ENCODE measurements at regions not wholly inside any gene's neighbourhood (a gene's known extent, or its start where the extent isn't known, plus 50 kb on each side); places are given as distances from the start of the nearest gene placed in this dataset.

- no peaks in the 10 kb centered on the region for H4K20me1 ChIP-seq (ENCODE audit: insufficient read depth, low read length)
- H3K79me2 ChIP-seq (ENCODE audit: insufficient read depth, low read length) = no peaks in the 10 kb centered on the region
- Mint-ChIP-seq H3K9me3 (ENCODE audit: unreplicated experiment) (no peaks in the 10 kb centered on the region), H3K4me3 (ENCODE audit: unreplicated experiment) (no peak overlapping the region), H3K27me3 (ENCODE audit: low read depth, unreplicated experiment) (no peaks in the 10 kb centered on the region), H3K36me3 (ENCODE audit: low read depth, unreplicated experiment) (no peaks in the 10 kb centered on the region), H3K4me1 (ENCODE audit: low read depth, unreplicated experiment) (no peaks in the 10 kb centered on the region), H3K27ac (ENCODE audit: unreplicated experiment) (no peak overlapping the region)
- no peak for FAIRE-seq
- no peaks in the 10 kb centered on the region for H3K36me3 ChIP-seq (ENCODE audit: insufficient read depth, low read length)
- no peak overlapping the region for H3K4me2 ChIP-seq (ENCODE audit: low read length)
- H3K9me3 ChIP-seq (ENCODE audit: insufficient read depth, low read depth, low read length) = no peaks in the 10 kb centered on the region
- no peak for DNase-seq (ENCODE audit: low read depth)
- no peak overlapping the region for H2AFZ ChIP-seq (ENCODE audit: low read depth, low read length)
- no peak overlapping the region for H3K9ac ChIP-seq (ENCODE audit: low read length)
- no peak overlapping the region for H3K27ac ChIP-seq (ENCODE audit: low read depth, low read length)
- H3K4me3 ChIP-seq (ENCODE audit: insufficient read depth, low read depth, low read length) = no peak overlapping the region
- TF ChIP-seq CTCF (IDR thresholded peaks at IDR 0.05; ENCODE audit: insufficient read depth, low read depth, low read length) = no peak
- TF ChIP-seq EZH2 (IDR thresholded peaks at IDR 0.05; ENCODE audit: insufficient read depth, low read length) = no peak
- H3K4me1 ChIP-seq (ENCODE audit: insufficient read depth, low read length) = no peaks in the 10 kb centered on the region
- no peaks in the 10 kb centered on the region for H3K27me3 ChIP-seq (ENCODE audit: insufficient read depth, low read length)
These were observed 1394.1 kb downstream of the PCDH9 start for GRCh38 chr13:65836066-65836465.

GRCh38 chr13:65834897-65835296 is 1395.2 kb downstream of the PCDH9 start:
- H3K4me3 ChIP-seq (ENCODE audit: insufficient read depth, low read depth, low read length) = no peak overlapping the region
- H3K27ac ChIP-seq (ENCODE audit: low read depth, low read length) = no peak overlapping the region
- H2AFZ ChIP-seq (ENCODE audit: low read depth, low read length) = no peak overlapping the region
- FAIRE-seq (no peak), DNase-seq (ENCODE audit: low read depth) (no peak)
- H4K20me1 ChIP-seq (ENCODE audit: insufficient read depth, low read length) = no peaks in the 10 kb centered on the region
- Mint-ChIP-seq H3K9me3 (ENCODE audit: unreplicated experiment) (no peaks in the 10 kb centered on the region), H3K4me1 (ENCODE audit: low read depth, unreplicated experiment) (no peaks in the 10 kb centered on the region), H3K27ac (ENCODE audit: unreplicated experiment) (no peak overlapping the region), H3K27me3 (ENCODE audit: low read depth, unreplicated experiment) (no peaks in the 10 kb centered on the region), H3K36me3 (ENCODE audit: low read depth, unreplicated experiment) (no peaks in the 10 kb centered on the region), H3K4me3 (ENCODE audit: unreplicated experiment) (no peak overlapping the region)
- H3K36me3 ChIP-seq (ENCODE audit: insufficient read depth, low read length) = no peaks in the 10 kb centered on the region
- H3K9ac ChIP-seq (ENCODE audit: low read length) = no peak overlapping the region
- H3K79me2 ChIP-seq (ENCODE audit: insufficient read depth, low read length) = no peaks in the 10 kb centered on the region
- no peaks in the 10 kb centered on the region for H3K27me3 ChIP-seq (ENCODE audit: insufficient read depth, low read length)
- H3K4me2 ChIP-seq (ENCODE audit: low read length) = no peak overlapping the region
- no peaks in the 10 kb centered on the region for H3K9me3 ChIP-seq (ENCODE audit: insufficient read depth, low read depth, low read length)
- TF ChIP-seq CTCF (IDR thresholded peaks at IDR 0.05; ENCODE audit: insufficient read depth, low read depth, low read length) (no peak), EZH2 (IDR thresholded peaks at IDR 0.05; ENCODE audit: insufficient read depth, low read length) (no peak)
- no peaks in the 10 kb centered on the region for H3K4me1 ChIP-seq (ENCODE audit: insufficient read depth, low read length)

- H3K4me1 ChIP-seq (ENCODE audit: insufficient read depth, low read length) = no peaks in the 10 kb centered on the region
- no peaks in the 10 kb centered on the region for H3K27me3 Mint-ChIP-seq (ENCODE audit: low read depth, unreplicated experiment)
- H3K4me3 Mint-ChIP-seq (ENCODE audit: unreplicated experiment) = no peak overlapping the region
- no peaks in the 10 kb centered on the region for H4K20me1 ChIP-seq (ENCODE audit: insufficient read depth, low read length)
- no peaks in the 10 kb centered on the region for H3K9me3 Mint-ChIP-seq (ENCODE audit: unreplicated experiment)
- no peaks in the 10 kb centered on the region for H3K36me3 Mint-ChIP-seq (ENCODE audit: low read depth, unreplicated experiment)
- FAIRE-seq = no peak
- H3K27ac Mint-ChIP-seq (ENCODE audit: unreplicated experiment) = no peak overlapping the region
- H2AFZ ChIP-seq (ENCODE audit: low read depth, low read length) = no peak overlapping the region
- H3K4me1 Mint-ChIP-seq (ENCODE audit: low read depth, unreplicated experiment) = no peaks in the 10 kb centered on the region
- H3K36me3 ChIP-seq (ENCODE audit: insufficient read depth, low read length) = no peaks in the 10 kb centered on the region
- no peak overlapping the region for H3K4me2 ChIP-seq (ENCODE audit: low read length)
- no peak overlapping the region for H3K9ac ChIP-seq (ENCODE audit: low read length)
- no peak overlapping the region for H3K4me3 ChIP-seq (ENCODE audit: insufficient read depth, low read depth, low read length)
- no peak overlapping the region for H3K27ac ChIP-seq (ENCODE audit: low read depth, low read length)
- no peaks in the 10 kb centered on the region for H3K79me2 ChIP-seq (ENCODE audit: insufficient read depth, low read length)
- DNase-seq (ENCODE audit: low read depth) = no peak
- TF ChIP-seq CTCF (IDR thresholded peaks at IDR 0.05; ENCODE audit: insufficient read depth, low read depth, low read length) (no peak), EZH2 (IDR thresholded peaks at IDR 0.05; ENCODE audit: insufficient read depth, low read length) (no peak)
- no peaks in the 10 kb centered on the region for H3K9me3 ChIP-seq (ENCODE audit: insufficient read depth, low read depth, low read length)
- no peaks in the 10 kb centered on the region for H3K27me3 ChIP-seq (ENCODE audit: insufficient read depth, low read length)
These were observed 1399.5 kb downstream of the PCDH9 start for GRCh38 chr13:65830411-65831205.

Data from astrocyte (in vitro differentiated cells and primary cell).